AG04450 (cell line): ENCODE measurements at regions not wholly inside any gene's neighbourhood (a gene's known extent, or its start where the extent isn't known, plus 50 kb on each side); places are given as distances from the start of the nearest gene placed in this dataset.

Experiments used
- CTCF ChIA-PET: fragments of 300-600, 350-600 bp; formaldehyde crosslinking; extraction: SDS; loops from one replicate; lab custom pipeline; 2022; ENCODE audit warnings: antibody characterized with exemption, inconsistent platforms; lab: Charles Lee
- POLR2A ChIA-PET: fragments of 350-600 bp; formaldehyde crosslinking; extraction: SDS; loops from one replicate; lab custom pipeline; 2021; ENCODE audit warnings: antibody characterized with exemption, inconsistent platforms; lab: Yijun Ruan, JAX
- DNase-seq: peaks from one replicate; pipeline ENCODE4 v3.0.0-alpha.2; 2011; ENCODE audit warnings: low read depth, low spot score
- H3K27ac ChIP-seq: one replicate; pipeline ENCODE4 v1.5.1; 2012; ENCODE audit warnings: low read depth, low read length, control low read depth
- H3K27me3 ChIP-seq: one replicate; pipeline ENCODE4 v1.6.0; 2012; ENCODE audit warnings: low read length; ENCODE audit not compliant: control insufficient read depth, insufficient read depth
- H3K4me3 ChIP-seq: 2 replicates; pipeline ENCODE4 v1.5.1; 2011; ENCODE audit warnings: mild to moderate bottlenecking, low read depth, low read length, control low read depth
- H3K9me3 ChIP-seq: 2 replicates; pipeline ENCODE4 v1.5.1; 2012; ENCODE audit warnings: low read length; ENCODE audit not compliant: control insufficient read depth, insufficient read depth
- TF ChIP-seq, protein P1 (sequence below): IDR thresholded peaks from 2 replicates; pipeline ENCODE4 v1.5.1; 2011; ENCODE audit warnings: low read depth, low read length, control low read depth, inconsistent platforms

DNA sequence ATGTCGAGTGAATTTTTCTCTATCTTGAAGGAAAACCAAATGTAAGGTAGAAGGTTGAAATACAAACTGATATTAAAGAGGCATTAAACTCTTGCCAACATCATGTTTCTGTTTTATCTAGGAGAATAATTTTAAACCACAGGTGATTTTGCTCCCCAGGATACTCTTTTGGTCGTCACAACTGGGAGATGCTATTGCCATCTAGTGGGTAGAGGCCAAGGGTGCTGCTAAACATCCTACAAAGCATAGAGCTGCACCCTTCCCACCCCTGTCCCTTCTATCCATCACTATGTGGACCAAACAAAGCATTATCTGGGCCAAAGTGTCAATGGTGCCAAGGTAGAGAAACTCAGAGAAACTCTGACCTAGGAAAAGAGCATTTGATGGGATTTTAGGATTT, 154.6 kb upstream of the MAGEB2 start:
- CTCF ChIA-PET: no interaction called here
- Histone ChIP-seq H3K9me3 (no peaks in the 10 kb centered on the region), H3K27ac (no peak overlapping the region), H3K27me3 (no peaks in the 10 kb centered on the region), H3K4me3 (no peak overlapping the region)
- POLR2A ChIA-PET: no interaction called here
- no peak for DNase-seq
- TF ChIP-seq, protein P1, sequence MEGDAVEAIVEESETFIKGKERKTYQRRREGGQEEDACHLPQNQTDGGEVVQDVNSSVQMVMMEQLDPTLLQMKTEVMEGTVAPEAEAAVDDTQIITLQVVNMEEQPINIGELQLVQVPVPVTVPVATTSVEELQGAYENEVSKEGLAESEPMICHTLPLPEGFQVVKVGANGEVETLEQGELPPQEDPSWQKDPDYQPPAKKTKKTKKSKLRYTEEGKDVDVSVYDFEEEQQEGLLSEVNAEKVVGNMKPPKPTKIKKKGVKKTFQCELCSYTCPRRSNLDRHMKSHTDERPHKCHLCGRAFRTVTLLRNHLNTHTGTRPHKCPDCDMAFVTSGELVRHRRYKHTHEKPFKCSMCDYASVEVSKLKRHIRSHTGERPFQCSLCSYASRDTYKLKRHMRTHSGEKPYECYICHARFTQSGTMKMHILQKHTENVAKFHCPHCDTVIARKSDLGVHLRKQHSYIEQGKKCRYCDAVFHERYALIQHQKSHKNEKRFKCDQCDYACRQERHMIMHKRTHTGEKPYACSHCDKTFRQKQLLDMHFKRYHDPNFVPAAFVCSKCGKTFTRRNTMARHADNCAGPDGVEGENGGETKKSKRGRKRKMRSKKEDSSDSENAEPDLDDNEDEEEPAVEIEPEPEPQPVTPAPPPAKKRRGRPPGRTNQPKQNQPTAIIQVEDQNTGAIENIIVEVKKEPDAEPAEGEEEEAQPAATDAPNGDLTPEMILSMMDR: peak; percentile 58

DNA sequence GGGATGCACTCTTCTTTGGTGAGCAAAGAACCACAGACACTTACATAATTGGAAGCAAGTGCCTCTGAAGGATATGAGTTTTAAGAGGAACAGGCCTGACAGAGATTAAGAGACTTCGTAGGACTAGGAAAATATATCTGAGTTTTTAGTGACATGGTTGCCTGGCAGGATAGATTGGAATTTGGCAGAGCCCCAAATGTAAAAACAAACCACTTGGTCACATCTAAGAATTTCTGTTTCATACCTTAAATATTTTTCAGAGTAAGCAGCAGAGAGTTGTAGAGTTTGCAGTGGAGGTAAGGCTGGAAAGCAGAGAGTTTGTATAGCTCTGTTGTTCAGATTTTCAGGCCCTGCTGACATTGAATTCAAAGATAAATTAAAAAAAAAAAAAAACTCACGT, 150.1 kb upstream of the MAGEB2 start:
- no peak overlapping the region for H3K4me3 ChIP-seq
- DNase-seq: peak; percentile 8
- H3K27me3 ChIP-seq: no peaks in the 10 kb centered on the region
- ChIA-PET POLR2A (no interaction called here), CTCF (interaction anchor here (1.2 kb wide), 1 partner anchor 142 kb away, joined by 4 read pairs; no protein-coding TSS in a partner anchor)
- TF ChIP-seq, protein P1: no peak
- no peak overlapping the region for H3K27ac ChIP-seq
- H3K9me3 ChIP-seq: no peaks in the 10 kb centered on the region

DNA sequence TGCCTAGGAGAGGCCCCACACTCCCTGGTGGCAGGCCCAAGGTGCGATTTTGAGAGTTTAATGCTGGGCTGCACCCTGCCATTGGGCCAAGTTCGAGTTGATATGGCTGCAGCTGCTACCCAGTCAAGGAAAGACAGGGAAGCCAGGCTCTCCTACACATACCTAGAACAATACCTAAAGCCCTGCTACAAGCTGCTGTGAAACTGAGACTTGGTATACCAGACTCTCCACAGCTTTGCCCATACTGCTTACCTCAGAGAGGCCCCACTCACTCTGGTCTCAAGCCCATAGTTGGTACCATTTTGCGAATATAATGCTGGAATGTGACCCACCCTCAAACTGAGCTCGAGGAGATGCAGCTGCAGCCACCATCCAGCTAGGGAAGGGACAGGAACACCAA, 147.7 kb upstream of the MAGEB2 start:
- H3K9me3 ChIP-seq: no peaks in the 10 kb centered on the region
- no peak for DNase-seq
- H3K27ac ChIP-seq: no peak overlapping the region
- H3K4me3 ChIP-seq: no peak overlapping the region
- H3K27me3 ChIP-seq: no peaks in the 10 kb centered on the region
- POLR2A ChIA-PET: no interaction called here
- TF ChIP-seq, protein P1: no peak
- CTCF ChIA-PET: no interaction called here

DNA sequence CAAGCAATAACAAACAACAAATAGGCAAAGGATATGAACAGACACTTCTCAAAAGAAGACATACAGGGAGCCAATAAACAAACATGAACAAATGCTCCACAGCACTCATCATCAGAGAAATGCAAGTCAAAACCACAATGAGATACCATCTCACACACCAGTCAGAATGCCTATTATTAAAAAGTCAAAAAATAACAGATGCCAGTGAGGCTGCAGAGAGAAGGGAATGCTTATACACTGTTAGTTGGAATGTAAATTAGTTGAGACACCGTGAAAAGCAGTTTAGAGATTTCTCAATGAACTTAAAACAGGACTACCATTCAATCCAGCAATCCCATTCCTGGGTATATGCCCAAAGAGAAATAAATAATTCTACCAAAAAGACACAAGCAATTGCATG, 129.8 kb upstream of the MAGEB2 start:
- no peak overlapping the region for H3K27ac ChIP-seq
- no peak overlapping the region for H3K4me3 ChIP-seq
- DNase-seq: no peak
- ChIA-PET CTCF (no interaction called here), POLR2A (no interaction called here)
- TF ChIP-seq, protein P1: no peak
- H3K27me3 ChIP-seq: no peaks in the 10 kb centered on the region
- no peaks in the 10 kb centered on the region for H3K9me3 ChIP-seq

DNA sequence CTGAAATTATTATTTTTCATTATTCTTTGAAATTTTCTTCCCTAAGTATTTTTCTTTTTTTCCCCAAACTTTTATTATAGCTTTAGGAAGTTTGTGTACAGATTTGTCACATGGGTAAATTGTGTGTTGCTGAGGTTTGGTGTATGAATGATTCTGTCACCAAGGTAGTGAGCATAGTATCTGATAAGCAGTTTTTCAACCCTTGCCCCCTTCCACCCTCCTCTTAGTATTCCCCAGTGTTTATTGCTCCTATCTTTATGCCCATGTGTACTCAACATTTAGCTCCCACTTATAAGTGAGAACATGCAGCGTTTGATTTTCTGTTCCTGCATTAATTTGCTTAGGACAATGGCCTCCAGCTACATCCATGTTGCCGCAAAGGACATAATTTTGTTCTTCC, 103.9 kb upstream of the MAGEB2 start:
- H3K9me3 ChIP-seq: no peaks in the 10 kb centered on the region
- ChIA-PET POLR2A (no interaction called here), CTCF (no interaction called here)
- DNase-seq: no peak
- TF ChIP-seq, protein P1: no peak
- H3K4me3 ChIP-seq: no peak overlapping the region
- H3K27ac ChIP-seq: no peak overlapping the region
- no peaks in the 10 kb centered on the region for H3K27me3 ChIP-seq
